ENCODE measurements at regions not wholly inside any gene's neighbourhood (a gene's known extent, or its start where the extent isn't known, plus 50 kb on each side); places are given as distances from the start of the nearest gene placed in this dataset.

GRCh38 chr9:20032413-20033006 lies 243.7 kb upstream of the SLC24A2 start:
- no peaks in the 10 kb centered on the region for H3K36me3 Mint-ChIP-seq (ENCODE audit: low read depth)
- intact Hi-C loops (cut with micrococcal nuclease), result no loop called here
- CTCF ChIA-PET, result no interaction called here
- H3K4me3 Mint-ChIP-seq, result no peak overlapping the region
- no peaks in the 10 kb centered on the region for H3K9me3 Mint-ChIP-seq
- no peak overlapping the region for H3K27ac Mint-ChIP-seq
- H3K27me3 Mint-ChIP-seq, result peaks cover 5% of the 10 kb centered on the region
- ATAC-seq (ENCODE audit: low read depth) (no peak), DNase-seq (no peak)
- POLR2A ChIA-PET, result no interaction called here
- no peak for TF ChIP-seq CTCF (IDR thresholded peaks at IDR 0.05)
- H3K4me1 Mint-ChIP-seq, result peaks cover 10% of the 10 kb centered on the region

GRCh38 chr9:20031836-20032235 lies 243.0 kb upstream of the SLC24A2 start:
- no peaks in the 10 kb centered on the region for H3K36me3 Mint-ChIP-seq (ENCODE audit: low read depth)
- peaks cover 10% of the 10 kb centered on the region for H3K4me1 Mint-ChIP-seq
- TF ChIP-seq CTCF (IDR thresholded peaks at IDR 0.05), result no peak
- intact Hi-C loops (cut with micrococcal nuclease), result no loop called here
- no peak overlapping the region for H3K27ac Mint-ChIP-seq
- no peaks in the 10 kb centered on the region for H3K9me3 Mint-ChIP-seq
- ATAC-seq (ENCODE audit: low read depth) (no peak), DNase-seq (no peak)
- H3K4me3 Mint-ChIP-seq, result no peak overlapping the region
- POLR2A ChIA-PET, result no interaction called here
- CTCF ChIA-PET, result no interaction called here
- H3K27me3 Mint-ChIP-seq, result peaks cover 5% of the 10 kb centered on the region

- ChIA-PET CTCF (no interaction called here), POLR2A (no interaction called here)
- Mint-ChIP-seq H3K27me3 (peaks cover 5% of the 10 kb centered on the region), H3K27ac (no peak overlapping the region), H3K4me1 (peaks cover 10% of the 10 kb centered on the region), H3K36me3 (ENCODE audit: low read depth) (no peaks in the 10 kb centered on the region), H3K9me3 (no peaks in the 10 kb centered on the region), H3K4me3 (no peak overlapping the region)
- DNase-seq, result no peak
- no peak for ATAC-seq (ENCODE audit: low read depth)
- intact Hi-C loops (cut with micrococcal nuclease), result no loop called here
- no peak for TF ChIP-seq CTCF (IDR thresholded peaks at IDR 0.05)
These were observed 241.8 kb upstream of the SLC24A2 start for GRCh38 chr9:20030671-20031070.

GRCh38 chr9:20030221-20030620 lies 241.4 kb upstream of the SLC24A2 start:
- peaks cover 5% of the 10 kb centered on the region for H3K27me3 Mint-ChIP-seq
- H3K4me3 Mint-ChIP-seq, result no peak overlapping the region
- ChIA-PET POLR2A (no interaction called here), CTCF (no interaction called here)
- H3K36me3 Mint-ChIP-seq (ENCODE audit: low read depth), result no peaks in the 10 kb centered on the region
- TF ChIP-seq CTCF (IDR thresholded peaks at IDR 0.05), result no peak
- peaks cover 10% of the 10 kb centered on the region for H3K4me1 Mint-ChIP-seq
- DNase-seq (no peak), ATAC-seq (ENCODE audit: low read depth) (no peak)
- intact Hi-C loops (cut with micrococcal nuclease), result no loop called here
- no peak overlapping the region for H3K27ac Mint-ChIP-seq
- no peaks in the 10 kb centered on the region for H3K9me3 Mint-ChIP-seq

GRCh38 chr9:20028849-20029231 lies 240.0 kb upstream of the SLC24A2 start:
- no peak for TF ChIP-seq CTCF (IDR thresholded peaks at IDR 0.05)
- POLR2A ChIA-PET, result no interaction called here
- H3K4me1 Mint-ChIP-seq, result peaks cover 10% of the 10 kb centered on the region
- no peaks in the 10 kb centered on the region for H3K36me3 Mint-ChIP-seq (ENCODE audit: low read depth)
- ATAC-seq (ENCODE audit: low read depth), result no peak
- CTCF ChIA-PET, result no interaction called here
- H3K9me3 Mint-ChIP-seq, result no peaks in the 10 kb centered on the region
- intact Hi-C loops (cut with micrococcal nuclease), result no loop called here
- H3K27ac Mint-ChIP-seq, result no peak overlapping the region
- no peak overlapping the region for H3K4me3 Mint-ChIP-seq
- DNase-seq, result no peak
- peaks cover 5% of the 10 kb centered on the region for H3K27me3 Mint-ChIP-seq
